ENCODE measurements at regions not wholly inside any gene's neighbourhood (a gene's known extent, or its start where the extent isn't known, plus 50 kb on each side); places are given as distances from the start of the nearest gene placed in this dataset.
"Not testable (repeated sequence)": the region's sequence is repeated elsewhere in the genome, so short reads cannot be mapped to it uniquely, and the experiment has no call there.

DNA sequence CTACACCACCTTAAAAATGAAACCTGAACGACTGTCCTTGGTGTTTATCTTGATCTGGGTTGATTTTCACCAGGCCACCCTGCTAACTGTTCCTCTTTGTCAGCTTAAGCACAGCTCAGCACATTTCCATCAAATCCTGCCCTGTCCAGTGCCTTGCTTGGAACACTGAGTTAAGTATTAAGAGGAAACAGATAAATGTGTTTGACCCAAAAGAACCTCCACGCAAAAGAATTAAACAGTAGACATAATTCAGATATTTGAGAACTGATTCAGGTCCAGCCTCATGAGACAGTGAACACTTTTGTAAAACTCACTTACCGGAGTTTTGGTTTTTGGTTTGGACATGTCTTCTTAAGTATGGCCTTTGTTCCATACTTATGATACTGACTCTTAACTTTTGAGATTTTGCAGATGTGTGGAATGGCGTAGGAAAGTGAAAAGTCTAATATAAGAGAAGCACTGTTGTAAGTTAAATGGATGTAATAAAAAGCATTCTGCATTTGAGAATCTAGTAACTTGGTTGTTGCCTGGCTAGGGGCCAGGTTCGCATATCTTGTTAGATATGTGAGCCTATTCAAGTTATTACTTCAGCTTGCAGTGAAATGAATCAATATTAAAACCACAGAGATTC lies 88.9 kb upstream of the SERPINE2 start:
- DNase-seq (ENCODE audit: low read depth), result no peak
- TF ChIP-seq, protein P1, sequence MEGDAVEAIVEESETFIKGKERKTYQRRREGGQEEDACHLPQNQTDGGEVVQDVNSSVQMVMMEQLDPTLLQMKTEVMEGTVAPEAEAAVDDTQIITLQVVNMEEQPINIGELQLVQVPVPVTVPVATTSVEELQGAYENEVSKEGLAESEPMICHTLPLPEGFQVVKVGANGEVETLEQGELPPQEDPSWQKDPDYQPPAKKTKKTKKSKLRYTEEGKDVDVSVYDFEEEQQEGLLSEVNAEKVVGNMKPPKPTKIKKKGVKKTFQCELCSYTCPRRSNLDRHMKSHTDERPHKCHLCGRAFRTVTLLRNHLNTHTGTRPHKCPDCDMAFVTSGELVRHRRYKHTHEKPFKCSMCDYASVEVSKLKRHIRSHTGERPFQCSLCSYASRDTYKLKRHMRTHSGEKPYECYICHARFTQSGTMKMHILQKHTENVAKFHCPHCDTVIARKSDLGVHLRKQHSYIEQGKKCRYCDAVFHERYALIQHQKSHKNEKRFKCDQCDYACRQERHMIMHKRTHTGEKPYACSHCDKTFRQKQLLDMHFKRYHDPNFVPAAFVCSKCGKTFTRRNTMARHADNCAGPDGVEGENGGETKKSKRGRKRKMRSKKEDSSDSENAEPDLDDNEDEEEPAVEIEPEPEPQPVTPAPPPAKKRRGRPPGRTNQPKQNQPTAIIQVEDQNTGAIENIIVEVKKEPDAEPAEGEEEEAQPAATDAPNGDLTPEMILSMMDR (IDR thresholded peaks at IDR 0.05; ENCODE audit: insufficient read depth, low read length, poor library complexity, severe bottlenecking), result no peak
- no peak overlapping the region for H3K4me3 ChIP-seq (ENCODE audit: low read depth, low read length)
- no peaks in the 10 kb centered on the region for H3K36me3 ChIP-seq (ENCODE audit: control insufficient read depth, insufficient read depth, low read length)
- H3K27me3 ChIP-seq (ENCODE audit: control insufficient read depth, insufficient read depth, low read length), result no peaks in the 10 kb centered on the region

DNA sequence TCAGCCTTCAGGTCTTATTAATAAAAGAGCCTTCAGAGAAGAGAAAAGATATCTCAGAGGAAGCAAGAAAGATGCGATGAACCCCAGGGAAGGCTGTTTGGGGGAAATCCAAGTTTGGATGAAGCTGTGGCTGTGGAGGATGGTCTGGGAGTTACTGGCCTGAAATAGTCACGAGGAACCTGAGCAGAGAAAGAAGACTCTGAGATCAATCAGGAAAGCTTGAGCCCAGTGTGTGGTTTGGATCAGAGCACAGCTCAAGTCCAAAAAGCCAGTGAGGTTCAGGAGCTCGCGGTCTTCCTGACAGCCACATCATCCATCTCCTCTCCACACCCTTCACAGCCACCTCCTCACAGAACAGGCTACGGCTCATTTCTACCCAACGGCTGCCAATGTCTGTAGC lies 87.4 kb upstream of the SERPINE2 start:
- H3K27me3 ChIP-seq (ENCODE audit: control insufficient read depth, insufficient read depth, low read length), result no peaks in the 10 kb centered on the region
- TF ChIP-seq, protein P1 (IDR thresholded peaks at IDR 0.05; ENCODE audit: insufficient read depth, low read length, poor library complexity, severe bottlenecking), result no peak
- no peak overlapping the region for H3K4me3 ChIP-seq (ENCODE audit: low read depth, low read length)
- DNase-seq (ENCODE audit: low read depth), result no peak
- no peaks in the 10 kb centered on the region for H3K36me3 ChIP-seq (ENCODE audit: control insufficient read depth, insufficient read depth, low read length)

DNA sequence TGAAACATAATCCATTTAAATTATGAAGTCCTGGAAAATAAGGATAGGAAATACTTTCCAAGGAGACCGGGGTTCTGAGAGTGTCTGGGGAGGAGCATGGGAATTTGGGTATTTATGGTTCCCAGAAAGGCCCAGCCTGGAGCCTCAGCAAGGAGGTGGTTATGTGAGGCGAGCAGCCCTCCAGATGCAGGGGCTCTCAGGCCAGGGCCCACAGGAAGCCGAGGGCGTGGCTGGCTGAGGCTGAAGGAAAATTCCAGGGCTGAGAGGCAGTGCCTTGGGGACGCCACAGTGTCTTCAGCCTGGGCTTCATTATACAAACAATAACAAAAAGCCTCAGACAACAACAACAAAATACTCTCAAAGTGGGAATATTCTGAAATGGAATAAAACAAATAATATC lies 86.9 kb upstream of the SERPINE2 start:
- TF ChIP-seq, protein P1 (IDR thresholded peaks at IDR 0.05; ENCODE audit: insufficient read depth, low read length, poor library complexity, severe bottlenecking), result no peak

DNA sequence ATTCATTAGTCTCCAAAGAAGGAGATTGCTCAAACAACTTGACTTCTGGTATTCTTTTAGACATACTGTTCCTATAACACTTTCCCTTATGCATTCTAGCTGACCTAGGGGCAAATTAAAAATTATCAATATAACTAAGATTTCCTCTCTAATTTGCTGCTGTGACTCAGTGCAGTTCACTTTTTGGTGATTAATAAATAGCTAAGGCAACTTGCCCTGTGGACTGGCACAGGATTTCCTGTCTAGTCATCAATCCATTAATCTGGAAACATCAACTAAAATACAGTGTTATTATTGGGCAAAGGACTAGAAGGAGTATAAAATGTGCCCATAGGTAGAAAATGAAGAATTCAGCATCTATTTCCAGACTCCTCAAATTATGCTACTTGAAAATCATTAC lies 83.5 kb upstream of the SERPINE2 start:
- TF ChIP-seq, protein P1 (IDR thresholded peaks at IDR 0.05; ENCODE audit: insufficient read depth, low read length, poor library complexity, severe bottlenecking), result no peak
- no peak for DNase-seq (ENCODE audit: low read depth)
- H3K36me3 ChIP-seq (ENCODE audit: control insufficient read depth, insufficient read depth, low read length), result no peaks in the 10 kb centered on the region
- H3K4me3 ChIP-seq (ENCODE audit: low read depth, low read length), result no peak overlapping the region
- H3K27me3 ChIP-seq (ENCODE audit: control insufficient read depth, insufficient read depth, low read length), result no peaks in the 10 kb centered on the region

More for the DNA sequence above, 86.9 kb upstream of the SERPINE2 start:
- no peak for DNase-seq (ENCODE audit: low read depth)
- Histone ChIP-seq H3K36me3 (ENCODE audit: control insufficient read depth, insufficient read depth, low read length) (no peaks in the 10 kb centered on the region), H3K4me3 (ENCODE audit: low read depth, low read length) (no peak overlapping the region), H3K27me3 (ENCODE audit: control insufficient read depth, insufficient read depth, low read length) (no peaks in the 10 kb centered on the region)

DNA sequence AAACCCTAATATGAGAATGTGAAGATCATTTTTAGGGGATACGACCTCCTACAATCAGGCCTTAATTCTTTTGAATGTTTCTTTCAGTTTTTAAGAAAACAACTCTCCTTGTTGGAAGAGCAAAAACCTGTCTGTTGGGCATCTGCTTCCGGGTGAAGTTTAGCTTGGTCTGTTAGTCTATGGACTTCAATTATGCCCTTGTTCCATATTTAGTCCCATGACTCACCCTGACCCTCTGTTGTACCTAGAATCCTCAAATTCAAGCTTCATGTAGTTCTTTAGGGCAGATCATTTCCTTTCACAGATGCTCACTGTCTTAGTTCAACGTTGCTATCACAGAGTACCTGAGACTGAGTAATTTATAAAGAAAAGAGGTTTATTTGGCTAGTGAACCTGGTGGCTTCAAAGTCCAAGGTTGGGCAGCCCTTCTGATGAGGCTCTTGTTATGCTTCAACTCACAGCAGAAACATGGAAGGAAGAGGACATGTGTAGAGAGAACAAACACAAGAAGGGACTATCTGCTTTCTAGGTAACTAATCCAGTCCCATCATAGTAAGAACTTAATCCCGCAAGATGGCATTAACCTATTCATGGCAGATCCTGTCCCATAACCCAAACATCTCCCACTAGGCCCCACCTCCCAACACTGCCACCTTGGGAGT lies 82.5 kb upstream of the SERPINE2 start:
- TF ChIP-seq, protein P1 (IDR thresholded peaks at IDR 0.05; ENCODE audit: insufficient read depth, low read length, poor library complexity, severe bottlenecking), result no peak
- H3K36me3 ChIP-seq (ENCODE audit: control insufficient read depth, insufficient read depth, low read length), result no peaks in the 10 kb centered on the region
- H3K27me3 ChIP-seq (ENCODE audit: control insufficient read depth, insufficient read depth, low read length), result no peaks in the 10 kb centered on the region
- H3K4me3 ChIP-seq (ENCODE audit: low read depth, low read length), result no peak overlapping the region
- DNase-seq (ENCODE audit: low read depth), result no peak

DNA sequence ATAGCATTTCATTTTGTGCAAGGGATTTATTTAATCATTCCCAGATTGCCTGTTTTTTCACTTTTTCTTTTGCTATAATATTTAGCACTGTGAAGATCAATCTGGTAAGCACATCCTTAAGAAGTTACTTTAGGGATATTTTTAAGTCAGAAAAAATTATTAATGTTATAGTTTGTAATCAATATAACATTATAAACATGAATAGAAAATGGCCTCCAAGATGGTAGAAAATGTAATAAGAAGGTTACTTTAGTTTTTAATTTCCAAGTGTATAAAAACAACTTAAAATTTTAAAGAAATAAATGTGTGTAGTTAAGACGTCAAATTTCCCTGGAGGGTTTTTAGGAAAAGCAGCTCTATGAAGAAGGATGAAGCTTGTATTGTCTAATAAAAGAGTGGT lies 81.9 kb upstream of the SERPINE2 start:
- H3K27me3 ChIP-seq (ENCODE audit: control insufficient read depth, insufficient read depth, low read length), result no peaks in the 10 kb centered on the region
- H3K4me3 ChIP-seq (ENCODE audit: low read depth, low read length), result no peak overlapping the region
- no peaks in the 10 kb centered on the region for H3K36me3 ChIP-seq (ENCODE audit: control insufficient read depth, insufficient read depth, low read length)
- DNase-seq (ENCODE audit: low read depth), result no peak
- TF ChIP-seq, protein P1 (IDR thresholded peaks at IDR 0.05; ENCODE audit: insufficient read depth, low read length, poor library complexity, severe bottlenecking), result no peak

DNA sequence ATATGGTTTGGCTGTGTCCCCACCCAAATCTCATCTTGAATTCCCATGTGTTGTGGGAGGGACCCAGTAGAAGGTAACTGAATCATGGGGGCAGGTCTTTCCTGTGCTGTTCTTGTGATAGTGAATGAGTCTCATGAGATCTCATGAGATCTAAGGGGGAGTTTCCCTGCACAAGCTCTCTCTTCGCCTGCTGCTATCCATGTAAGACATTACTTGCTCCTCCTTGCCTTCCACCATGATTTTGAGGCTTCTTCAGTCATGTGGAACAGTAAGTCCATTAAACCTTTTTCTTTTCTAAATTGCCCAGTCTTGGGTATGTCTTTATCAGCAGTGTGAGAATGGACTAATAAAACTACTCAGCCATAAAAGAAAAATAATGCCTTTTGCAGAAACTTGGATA lies 80.8 kb upstream of the SERPINE2 start:
- not testable (repeated sequence) for DNase-seq (ENCODE audit: low read depth); H3K4me3 ChIP-seq (ENCODE audit: low read depth, low read length); H3K27me3 ChIP-seq (ENCODE audit: control insufficient read depth, insufficient read depth, low read length); H3K36me3 ChIP-seq (ENCODE audit: control insufficient read depth, insufficient read depth, low read length)

Data from kidney epithelial cell (primary cell).